ENCODE measurements at regions not wholly inside any gene's neighbourhood (a gene's known extent, or its start where the extent isn't known, plus 50 kb on each side); places are given as distances from the start of the nearest gene placed in this dataset.
A peak's percentile ranks its signal among the peaks of the same experiment; 100 is the strongest.

GRCh38 chr2:207394203-207394781, 135.5 kb upstream of the CREB1 start:
- no peaks in the 10 kb centered on the region for H3K36me3 ChIP-seq (ENCODE audit: control insufficient read depth in 1 of 2, insufficient read depth in 2 of 2, low read length in 2 of 2)
- no peaks in the 10 kb centered on the region for H3K27me3 ChIP-seq (ENCODE audit: insufficient read depth, low read length)
- POLR2A ChIA-PET, result no interaction called here
- intact Hi-C loops (cut with micrococcal nuclease), result no loop called here
- H3K9me3 ChIP-seq (ENCODE audit: control insufficient read depth in 1 of 2, insufficient read depth in 1 of 2, low read depth in 1 of 2, low read length in 2 of 2), result no peaks in the 10 kb centered on the region
- RAD21 ChIA-PET (ENCODE audit: low non-redundant PET in 1 of 2, low total read pairs in 2 of 2, uncharacterized antibody in 2 of 2, unreplicated experiment in 2 of 2), result no interaction called here
- H3K4me2 ChIP-seq (ENCODE audit: low read length), result peak overlapping the region; percentile 61
- CTCF ChIA-PET, result no interaction called here
- H3K27ac ChIP-seq (ENCODE audit: low read depth, low read length), result 0 out of 2 replicates have a peak overlapping the region, but pooled peaks have one; percentile 9
- no peaks in the 10 kb centered on the region for H3K9me2 ChIP-seq (ENCODE audit: insufficient read depth)
- DNase-seq (ENCODE audit: low read depth, low spot score) (no peak), ATAC-seq (peak; percentile 21)
- H2AFZ ChIP-seq (ENCODE audit: low read depth, low read length, poor library complexity, severe bottlenecking), result peak overlapping the region; percentile 20
- H3K4me3 ChIP-seq (replicated peaks in 1 of 2; ENCODE audit: low read depth in 1 of 2, low read length in 2 of 2), result no peak overlapping the region
- no peaks in the 10 kb centered on the region for H4K20me1 ChIP-seq (ENCODE audit: insufficient read depth)
- TSS peak; percentile 94 for BruUV-seq (replicated peaks)
- TF ChIP-seq ELF1 (IDR thresholded peaks at IDR 0.05; ENCODE audit: borderline replicate concordance, low read depth), result no peak
- no peak for TF ChIP-seq EGR1 (IDR thresholded peaks at IDR 0.05; ENCODE audit: low read depth)
- no peak for TF ChIP-seq CTCF (IDR thresholded peaks at IDR 0.05 in 2 of 3, conservative IDR thresholded peaks at IDR 0.05 in 1 of 3; ENCODE audit: borderline replicate concordance in 1 of 3, insufficient read depth in 1 of 3, low read depth in 2 of 3, low read length in 2 of 3)
- TF ChIP-seq CEBPB (IDR thresholded peaks at IDR 0.05; ENCODE audit: low read depth), result no peak
- no peak for TF ChIP-seq CBX3 (IDR thresholded peaks at IDR 0.05; ENCODE audit: low read depth)
- TF ChIP-seq FOSL1 (IDR thresholded peaks at IDR 0.05; ENCODE audit: low read depth), result no peak
- no peak for TF ChIP-seq SRF (IDR thresholded peaks at IDR 0.05; ENCODE audit: low read depth)
- TF ChIP-seq ATF3 (IDR thresholded peaks at IDR 0.05), result no peak
- no peak for TF ChIP-seq POLR2AphosphoS5 (IDR thresholded peaks at IDR 0.05; ENCODE audit: low read depth, low read length)
- TF ChIP-seq TCF7L2 (IDR thresholded peaks at IDR 0.05; ENCODE audit: borderline replicate concordance, extremely low read depth, insufficient read depth, insufficient read length), result no peak
- no peak for TF ChIP-seq RAD21 (IDR thresholded peaks at IDR 0.05; ENCODE audit: low read depth)
- TF ChIP-seq, protein P1, sequence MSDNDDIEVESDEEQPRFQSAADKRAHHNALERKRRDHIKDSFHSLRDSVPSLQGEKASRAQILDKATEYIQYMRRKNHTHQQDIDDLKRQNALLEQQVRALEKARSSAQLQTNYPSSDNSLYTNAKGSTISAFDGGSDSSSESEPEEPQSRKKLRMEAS (IDR thresholded peaks at IDR 0.05), result no peak
- TF ChIP-seq, protein P2, sequence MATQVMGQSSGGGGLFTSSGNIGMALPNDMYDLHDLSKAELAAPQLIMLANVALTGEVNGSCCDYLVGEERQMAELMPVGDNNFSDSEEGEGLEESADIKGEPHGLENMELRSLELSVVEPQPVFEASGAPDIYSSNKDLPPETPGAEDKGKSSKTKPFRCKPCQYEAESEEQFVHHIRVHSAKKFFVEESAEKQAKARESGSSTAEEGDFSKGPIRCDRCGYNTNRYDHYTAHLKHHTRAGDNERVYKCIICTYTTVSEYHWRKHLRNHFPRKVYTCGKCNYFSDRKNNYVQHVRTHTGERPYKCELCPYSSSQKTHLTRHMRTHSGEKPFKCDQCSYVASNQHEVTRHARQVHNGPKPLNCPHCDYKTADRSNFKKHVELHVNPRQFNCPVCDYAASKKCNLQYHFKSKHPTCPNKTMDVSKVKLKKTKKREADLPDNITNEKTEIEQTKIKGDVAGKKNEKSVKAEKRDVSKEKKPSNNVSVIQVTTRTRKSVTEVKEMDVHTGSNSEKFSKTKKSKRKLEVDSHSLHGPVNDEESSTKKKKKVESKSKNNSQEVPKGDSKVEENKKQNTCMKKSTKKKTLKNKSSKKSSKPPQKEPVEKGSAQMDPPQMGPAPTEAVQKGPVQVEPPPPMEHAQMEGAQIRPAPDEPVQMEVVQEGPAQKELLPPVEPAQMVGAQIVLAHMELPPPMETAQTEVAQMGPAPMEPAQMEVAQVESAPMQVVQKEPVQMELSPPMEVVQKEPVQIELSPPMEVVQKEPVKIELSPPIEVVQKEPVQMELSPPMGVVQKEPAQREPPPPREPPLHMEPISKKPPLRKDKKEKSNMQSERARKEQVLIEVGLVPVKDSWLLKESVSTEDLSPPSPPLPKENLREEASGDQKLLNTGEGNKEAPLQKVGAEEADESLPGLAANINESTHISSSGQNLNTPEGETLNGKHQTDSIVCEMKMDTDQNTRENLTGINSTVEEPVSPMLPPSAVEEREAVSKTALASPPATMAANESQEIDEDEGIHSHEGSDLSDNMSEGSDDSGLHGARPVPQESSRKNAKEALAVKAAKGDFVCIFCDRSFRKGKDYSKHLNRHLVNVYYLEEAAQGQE (IDR thresholded peaks at IDR 0.05; ENCODE audit: low read depth), result no peak
- no peak for TF ChIP-seq POLR2A (IDR thresholded peaks at IDR 0.05; ENCODE audit: borderline replicate concordance, extremely low read depth, insufficient read depth, insufficient read length)
- TF ChIP-seq JUND (IDR thresholded peaks at IDR 0.05), result no peak
- TF ChIP-seq EZH2phosphoT487 (IDR thresholded peaks at IDR 0.05; ENCODE audit: borderline replicate concordance), result no peak
- TF ChIP-seq EZH2 (IDR thresholded peaks at IDR 0.05), result no peak
- H3K9ac ChIP-seq (ENCODE audit: low read length), result peak overlapping the region; percentile 24
- H3K79me2 ChIP-seq (ENCODE audit: insufficient read depth, low read length), result no peaks in the 10 kb centered on the region
- peaks cover 12 to 26% of the 10 kb centered on the region in 2 experiments for H3K4me1 ChIP-seq (ENCODE audit: control insufficient read depth in 1 of 2, insufficient read depth in 2 of 2, low read length in 2 of 2)
